HS-27A (cell line): ENCODE measurements at regions not wholly inside any gene's neighbourhood (a gene's known extent, or its start where the extent isn't known, plus 50 kb on each side); places are given as distances from the start of the nearest gene placed in this dataset.
A peak's percentile ranks its signal among the peaks of the same experiment; 100 is the strongest.

ENCODE experiments used
- DNase-seq: peaks from one replicate; pipeline ENCODE4 v3.0.0-alpha.2; 2012; ENCODE audit warnings: low read depth, missing footprints

GRCh38 chr3:110811050-110811449 is 260.6 kb upstream of the NECTIN3 start:
- DNase-seq, result no peak

DNA sequence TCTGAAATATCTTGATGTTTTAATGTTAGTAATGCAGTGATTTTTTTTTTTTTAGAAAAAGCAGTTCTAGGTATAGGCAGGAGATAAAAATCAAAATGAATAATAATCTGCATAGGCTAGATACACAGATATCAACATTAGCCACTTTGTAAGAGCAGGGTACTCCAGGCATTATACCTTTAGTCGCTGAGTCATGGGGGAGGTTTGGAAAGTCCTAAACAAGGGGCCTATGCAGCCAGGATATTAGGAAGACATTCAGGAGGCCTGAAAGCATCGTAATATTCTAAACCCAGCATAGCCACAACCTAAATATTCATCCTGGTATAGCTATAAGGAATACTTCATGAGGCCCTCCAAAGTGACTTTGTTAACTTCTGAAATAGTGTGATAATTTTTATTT is 258.1 kb upstream of the NECTIN3 start:
- no peak for DNase-seq

GRCh38 chr3:110814170-110815007 is 257.2 kb upstream of the NECTIN3 start:
- peak; percentile 94 for DNase-seq

DNA sequence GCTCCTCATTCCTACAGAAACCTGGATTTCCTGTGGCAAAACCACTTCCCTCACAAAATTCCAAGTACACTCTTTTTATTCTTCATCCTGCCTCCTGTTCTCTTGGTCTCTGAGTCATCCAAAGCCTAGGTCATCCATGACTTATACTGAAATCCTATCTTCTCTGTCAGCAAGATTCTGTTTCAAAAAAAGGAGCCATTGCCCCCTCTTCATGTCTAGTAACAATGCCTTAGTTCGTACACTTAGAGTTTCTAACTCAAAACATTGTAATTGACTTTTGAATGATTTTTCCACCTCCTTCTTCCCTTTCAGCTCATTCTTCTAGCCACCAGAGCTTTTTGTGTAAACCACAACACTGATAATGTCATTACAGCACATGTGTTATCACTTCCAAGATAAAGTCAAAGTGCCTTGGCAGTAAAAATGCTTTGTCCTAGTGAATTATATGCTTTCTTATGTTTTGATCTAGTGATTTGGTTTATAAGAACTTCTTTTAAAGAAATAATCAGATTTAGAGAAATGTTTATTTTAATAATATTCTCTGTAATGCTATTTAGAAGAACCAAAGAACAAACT is 256.5 kb upstream of the NECTIN3 start:
- DNase-seq, result peak; percentile 95

DNA sequence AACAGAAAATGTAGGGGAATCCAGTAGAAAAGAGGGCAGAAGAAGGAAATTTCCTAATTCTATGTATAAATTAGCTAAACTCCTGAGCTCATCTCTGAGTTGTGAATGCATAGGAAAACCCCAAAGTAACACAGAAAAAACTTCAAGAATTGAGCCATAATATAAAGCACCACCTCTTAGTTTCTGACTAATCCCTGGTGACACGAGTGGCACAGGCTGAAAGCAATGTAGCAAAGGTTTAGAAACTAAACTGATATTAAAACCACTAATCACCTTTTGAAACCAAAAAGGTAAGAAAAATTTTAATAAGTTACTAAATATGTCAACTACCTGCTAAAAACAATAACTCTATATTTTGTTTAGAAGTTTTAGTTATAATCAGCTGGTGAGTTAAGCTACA is 255.6 kb upstream of the NECTIN3 start:
- no peak for DNase-seq

- peak; percentile 39 for DNase-seq
These were observed 250.0 kb upstream of the NECTIN3 start for GRCh38 chr3:110821586-110821985.

- DNase-seq, result no peak
These were observed 248.6 kb upstream of the NECTIN3 start for GRCh38 chr3:110822971-110823370.

DNA sequence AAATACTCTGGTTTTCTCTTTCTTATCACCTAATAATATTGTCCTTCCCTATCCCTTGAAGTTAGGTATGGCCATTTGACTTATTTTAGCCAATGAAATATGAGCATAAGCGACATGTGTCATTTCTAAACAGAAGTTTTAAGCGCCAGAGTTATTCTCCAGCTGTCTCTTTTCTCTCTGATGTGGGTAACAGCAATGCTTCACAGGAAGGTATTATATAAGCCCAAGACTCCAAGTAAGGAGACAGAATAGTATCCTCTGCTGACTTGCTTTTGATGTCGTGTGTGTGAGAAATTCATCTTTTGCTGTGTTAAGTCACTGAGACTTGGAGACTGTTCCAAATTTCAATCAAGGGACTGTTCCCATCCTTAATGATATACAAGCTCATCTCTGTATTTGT is 224.6 kb upstream of the NECTIN3 start:
- DNase-seq, result no peak

DNA sequence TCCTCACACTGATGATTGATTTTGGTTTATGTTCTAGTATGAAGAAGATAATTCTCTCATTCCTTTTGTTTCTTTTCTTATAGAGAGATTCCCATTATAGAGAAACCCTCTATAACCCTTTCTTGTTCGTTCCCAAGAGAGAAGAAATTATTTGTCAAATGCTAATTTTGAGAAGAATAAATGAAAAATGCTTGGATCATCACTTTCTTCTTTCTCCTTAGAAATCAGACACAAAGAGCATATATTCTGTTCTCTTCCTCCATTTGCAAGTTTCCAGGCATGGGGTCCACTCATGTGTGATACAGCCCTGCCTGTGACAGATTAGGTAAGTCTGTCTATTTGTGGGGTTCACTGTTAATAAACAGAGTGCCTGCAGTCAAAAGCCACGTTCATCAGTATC is 222.6 kb upstream of the NECTIN3 start:
- DNase-seq, result no peak

- DNase-seq, result no peak
These were observed 219.9 kb upstream of the NECTIN3 start for GRCh38 chr3:110851736-110852135.

DNA sequence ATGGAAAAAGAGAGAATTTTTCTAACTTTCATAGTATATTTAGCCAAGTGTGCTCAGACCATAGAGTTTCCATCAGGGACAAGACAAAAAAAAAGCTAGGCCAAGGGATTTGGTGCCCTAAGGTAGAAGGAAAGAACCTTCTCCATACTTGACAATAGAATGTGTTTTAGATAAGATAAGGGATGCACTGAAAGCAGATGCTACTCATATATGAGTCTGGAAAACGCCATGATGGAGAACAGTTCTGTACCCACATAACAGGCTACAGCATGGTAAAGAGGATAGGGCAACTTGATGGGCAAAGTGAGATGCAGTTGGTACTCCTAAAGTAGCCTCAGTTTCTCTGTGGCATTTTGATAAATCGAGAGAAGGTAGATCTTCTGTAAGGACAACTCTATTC is 216.4 kb upstream of the NECTIN3 start:
- no peak for DNase-seq

GRCh38 chr3:110856916-110857315 is 214.7 kb upstream of the NECTIN3 start:
- DNase-seq, result no peak

DNA sequence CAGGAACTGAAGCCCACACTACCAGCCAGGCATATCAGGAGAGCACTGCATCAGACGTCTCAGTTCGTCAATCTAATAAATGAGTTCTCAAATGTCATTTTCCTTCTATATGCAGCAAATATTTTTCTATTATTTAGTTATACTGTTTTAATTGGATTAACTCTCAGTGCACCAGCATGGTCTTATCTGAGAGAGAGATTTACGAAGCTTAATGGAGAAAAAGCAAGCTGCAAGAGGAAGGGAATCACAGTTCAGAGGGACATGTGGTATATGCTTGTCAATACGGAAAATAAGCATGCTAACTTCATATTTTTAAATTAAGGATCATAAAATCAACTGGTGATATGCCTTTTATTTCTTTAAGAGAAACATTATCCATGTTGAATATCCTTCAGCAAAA is 213.1 kb upstream of the NECTIN3 start:
- no peak for DNase-seq

DNA sequence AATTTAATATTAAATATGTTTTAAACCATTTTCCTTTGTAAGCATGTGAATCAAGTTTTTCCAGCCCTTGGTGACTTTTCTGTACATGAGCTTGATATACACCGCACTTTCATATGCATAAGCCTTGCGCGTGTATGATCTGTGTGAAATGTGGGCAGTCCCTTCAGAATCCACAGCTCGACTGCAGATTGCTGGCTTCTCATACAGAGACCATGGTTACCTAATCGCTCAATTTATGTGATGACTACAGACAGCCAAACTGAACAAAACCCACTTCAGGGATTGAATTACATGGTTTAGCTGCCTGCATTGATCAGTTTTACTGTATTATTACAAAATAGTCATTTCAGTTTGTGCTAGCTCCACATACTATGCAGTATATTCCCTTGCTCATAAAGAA is 212.3 kb upstream of the NECTIN3 start:
- no peak for DNase-seq

- no peak for DNase-seq
These were observed 211.6 kb upstream of the NECTIN3 start for GRCh38 chr3:110859993-110860392.

DNA sequence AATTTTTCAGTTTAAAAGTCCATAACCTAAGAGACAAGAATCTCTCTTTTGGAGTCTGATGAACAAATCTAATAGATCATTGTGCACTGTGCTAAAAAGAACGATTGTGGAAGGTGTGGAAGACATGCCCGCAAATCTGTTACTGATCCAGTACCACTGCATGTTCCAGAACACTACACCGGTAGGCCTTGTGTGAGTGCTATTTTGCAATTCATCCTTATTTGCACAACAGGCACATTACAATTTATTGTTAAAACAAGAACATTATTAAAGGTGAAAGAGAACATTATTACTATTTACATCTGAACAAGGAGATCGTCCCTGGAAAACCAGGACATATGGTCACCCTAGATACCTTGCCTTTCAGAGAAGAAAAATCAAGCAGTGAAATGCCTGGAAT is 205.7 kb upstream of the NECTIN3 start:
- no peak for DNase-seq

- DNase-seq, result no peak
These were observed 203.5 kb upstream of the NECTIN3 start for GRCh38 chr3:110868106-110868505.

- no peak for DNase-seq
These were observed 201.9 kb upstream of the NECTIN3 start for GRCh38 chr3:110869736-110870135.

GRCh38 chr3:110871869-110872268 is 199.7 kb upstream of the NECTIN3 start:
- no peak for DNase-seq

DNA sequence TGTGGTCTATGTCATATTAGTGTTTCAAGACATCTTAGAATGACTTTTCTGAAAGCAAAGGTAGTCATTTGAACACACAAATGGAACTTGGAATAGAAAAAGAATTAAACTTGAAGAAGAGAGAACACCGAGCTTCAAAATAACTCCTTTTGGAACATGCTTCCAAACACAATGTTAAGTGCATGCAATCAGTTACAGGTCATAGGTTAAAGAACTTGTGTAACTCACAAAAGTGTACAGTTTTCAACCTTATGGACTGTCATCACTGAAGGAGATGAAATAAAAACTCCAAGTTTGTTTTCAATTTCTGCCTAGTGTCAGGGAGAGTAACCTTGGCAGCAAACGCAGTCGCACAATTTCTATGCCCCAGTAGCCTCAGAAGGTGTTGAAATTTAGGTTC is 192.9 kb upstream of the NECTIN3 start:
- no peak for DNase-seq

DNA sequence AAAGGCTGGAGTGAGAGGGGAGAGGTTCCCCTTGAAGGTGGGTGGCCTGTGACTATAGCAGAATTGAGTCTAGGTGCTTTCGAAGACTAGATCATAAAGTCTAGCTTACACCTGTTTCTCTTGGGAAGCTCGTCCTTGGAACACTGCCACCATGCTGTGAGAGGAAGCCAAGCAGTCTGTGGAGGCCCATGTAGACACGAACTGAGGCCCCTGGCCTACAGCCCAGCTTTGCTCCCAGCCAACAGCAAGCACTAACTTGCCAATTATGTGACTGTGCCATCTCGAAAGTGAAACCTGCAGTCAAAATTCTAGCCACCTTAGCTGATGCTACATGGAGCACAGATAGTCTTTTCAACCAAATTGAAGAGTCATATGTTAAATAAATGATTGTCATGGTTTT is 190.5 kb upstream of the NECTIN3 start:
- DNase-seq, result no peak

GRCh38 chr3:110886222-110886893 is 185.3 kb upstream of the NECTIN3 start:
- DNase-seq, result no peak

DNA sequence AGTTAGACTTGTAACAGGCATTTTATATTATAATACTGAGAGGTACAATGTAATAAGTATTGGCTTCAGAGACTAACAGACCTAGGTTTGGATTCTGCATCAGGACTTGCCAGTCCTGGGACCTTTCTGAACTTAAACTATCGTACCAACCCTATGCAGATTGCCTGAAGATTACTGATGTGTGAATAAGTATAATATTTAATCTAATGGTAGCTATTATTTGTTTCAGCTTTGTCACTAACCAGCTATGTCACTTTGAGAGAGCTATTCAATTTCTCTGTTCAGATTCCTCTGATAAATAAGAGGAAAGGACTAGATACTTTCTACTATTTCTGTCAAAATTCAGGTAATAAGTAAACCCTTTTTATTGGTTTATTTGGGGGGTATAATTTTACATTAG is 184.4 kb upstream of the NECTIN3 start:
- DNase-seq, result no peak
